Panc1 (cell line): ENCODE measurements at regions not wholly inside any gene's neighbourhood (a gene's known extent, or its start where the extent isn't known, plus 50 kb on each side); places are given as distances from the start of the nearest gene placed in this dataset.

Experiments used
- ATAC-seq: fragments of 200-7000 bp; cut with Tn5 transposase; 2 replicates; pipeline ENCODE4 v1.9.1; 2020; ENCODE audit warnings: mild to moderate bottlenecking, moderate library complexity
- BruUV-seq: library from RNA; stranded (reverse); fragments of 400-500 nt; replicated peaks from 2 replicates; lab custom pipeline; 2021; lab: Mats Ljungman, UMichigan
- CTCF ChIA-PET: fragments of 300-600 bp; sonication (Branson Sonifier 250); formaldehyde crosslinking; loops from one replicate; lab custom pipeline; 2022; ENCODE audit warnings: antibody characterized with exemption; lab: Charles Lee
- POLR2A ChIA-PET: fragments of 300-600 bp; sonication (Branson Sonifier 250); formaldehyde crosslinking; loops from one replicate; lab custom pipeline; 2022; ENCODE audit warnings: antibody characterized with exemption; lab: Charles Lee
- DNase-seq: peaks from one replicate; pipeline ENCODE4 v3.0.0-alpha.2; 2010; ENCODE audit warnings: low read depth, low spot score
- H3K27ac ChIP-seq: 2 replicates; pipeline ENCODE4 v1.5.1; 2011; ENCODE audit warnings: mild to moderate bottlenecking, low read length, inconsistent platforms
- H3K27me3 ChIP-seq: fragments of 200-500 bp; sonication (Bioruptor generic); 2 replicates; pipeline ENCODE4 v1.6.0; 2014; ENCODE audit warnings: low read length, inconsistent platforms; ENCODE audit not compliant: control insufficient read depth, insufficient read depth
- H3K36me3 ChIP-seq: fragments of 200-500 bp; sonication (Bioruptor generic); 2 replicates; pipeline ENCODE4 v1.5.1; 2014; ENCODE audit warnings: inconsistent platforms, mild to moderate bottlenecking, low read length, moderate library complexity; ENCODE audit not compliant: control insufficient read depth, insufficient read depth
- H3K4me1 ChIP-seq: 2 replicates; pipeline ENCODE4 v1.5.1; 2011; ENCODE audit warnings: inconsistent platforms, mild to moderate bottlenecking, low read length, moderate library complexity; ENCODE audit not compliant: control insufficient read depth, insufficient read depth
- H3K4me3 ChIP-seq, 2 experiments: 2 replicates each; pipeline ENCODE4 v1.5.1; 2011 to 2012; ENCODE audit warnings: low read depth in 2 of 2, low read length in 2 of 2, mild to moderate bottlenecking in 2 of 2, inconsistent platforms in 1 of 2, moderate library complexity in 1 of 2
- H3K9me3 ChIP-seq: fragments of 200-500 bp; sonication (Bioruptor generic); 2 replicates; pipeline ENCODE4 v1.5.1; 2014; ENCODE audit warnings: low read depth, mild to moderate bottlenecking, inconsistent platforms, low read length, moderate library complexity; ENCODE audit not compliant: control insufficient read depth, insufficient read depth
- POLR2AphosphoS5 ChIP-seq: IDR thresholded peaks from 2 replicates; pipeline ENCODE4 v1.6.1; 2012; ENCODE audit warnings: mild to moderate bottlenecking, low read depth, low read length, moderate library complexity
- SIN3A ChIP-seq: IDR thresholded peaks from 2 replicates; pipeline ENCODE4 v1.6.1; 2012; ENCODE audit warnings: low read depth, mild to moderate bottlenecking, low read length, moderate library complexity, borderline replicate concordance; ENCODE audit not compliant: insufficient read depth
- TCF7L2 ChIP-seq: IDR thresholded peaks from 2 replicates; pipeline ENCODE4 v1.6.1; 2011; ENCODE audit warnings: mild to moderate bottlenecking, low read depth, low read length, inconsistent platforms
- in situ Hi-C: cut with HindIII; loops from 2 replicates; pipeline ENCODE4 v1.10.0; 2016; ENCODE audit warnings: low sequenced_read_pairs, low pct_unique_long_range_greater_than_20kb
- intact Hi-C: fragments of 100-400 bp; cut with micrococcal nuclease; formaldehyde crosslinking; loops from one replicate; pipeline ENCODE4 v1.10.0; 2022; ENCODE audit not compliant: unreplicated experiment
- TF ChIP-seq, protein P1 (sequence below), 2 experiments: IDR thresholded peaks; 2 replicates each; pipeline ENCODE4 v1.6.1; 2011 to 2012; ENCODE audit warnings: low read depth in 2 of 2, control low read depth in 1 of 2, low read length in 1 of 2, mild to moderate bottlenecking in 1 of 2, moderate library complexity in 1 of 2; ENCODE audit not compliant: insufficient read depth in 1 of 2
- TF ChIP-seq, protein P2 (sequence below): fragments of 450-650 bp; IDR thresholded peaks from 2 replicates; pipeline ENCODE4 v1.5.1; 2017; ENCODE audit warnings: mild to moderate bottlenecking

DNA sequence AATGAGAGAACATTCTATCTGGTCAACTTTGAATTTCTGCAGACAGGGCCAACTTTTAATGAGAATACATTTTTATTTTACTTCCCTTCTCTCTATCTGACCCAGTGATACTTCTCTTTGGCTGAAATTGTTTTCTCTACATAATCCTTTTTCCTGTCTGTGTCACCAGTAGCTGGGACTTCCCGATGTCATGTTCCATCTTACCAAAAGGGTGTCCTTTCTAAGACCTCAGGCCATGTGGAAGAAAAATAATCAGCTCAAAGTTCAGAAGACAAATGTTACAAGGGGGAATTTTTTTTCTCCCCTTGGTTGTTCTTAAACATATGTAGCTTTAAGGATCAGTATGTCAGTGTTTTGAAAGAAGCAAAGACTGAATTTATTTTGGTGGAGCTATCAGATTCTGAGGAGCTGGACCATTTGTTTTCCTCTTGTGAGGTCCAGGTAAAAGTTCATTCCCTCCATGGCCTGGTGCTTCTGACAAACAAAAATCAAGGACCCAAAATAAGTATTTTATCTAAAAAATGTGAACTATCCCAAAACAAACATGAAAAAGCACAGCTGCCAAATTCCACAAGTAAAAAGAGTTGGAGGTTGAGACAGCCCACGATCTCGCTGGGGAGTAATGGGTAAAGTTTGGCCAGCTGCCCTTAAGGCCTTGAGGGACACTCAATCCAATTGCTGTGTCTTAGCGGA lies 859.4 kb upstream of the NR2F2 start:
- intact Hi-C loops (no loop called here), in situ Hi-C loops (no loop called here)
- DNase-seq = no peak
- CTCF ChIA-PET = no interaction called here
- Histone ChIP-seq H3K27ac (no peak overlapping the region), H3K27me3 (no peaks in the 10 kb centered on the region), H3K9me3 (no peaks in the 10 kb centered on the region), H3K4me1 (no peaks in the 10 kb centered on the region), H3K4me3 (no peak overlapping the region), H3K36me3 (no peaks in the 10 kb centered on the region)
- ATAC-seq = no peak
- no TSS peak for BruUV-seq
- no peak for TF ChIP-seq POLR2AphosphoS5
- TF ChIP-seq, protein P1, sequence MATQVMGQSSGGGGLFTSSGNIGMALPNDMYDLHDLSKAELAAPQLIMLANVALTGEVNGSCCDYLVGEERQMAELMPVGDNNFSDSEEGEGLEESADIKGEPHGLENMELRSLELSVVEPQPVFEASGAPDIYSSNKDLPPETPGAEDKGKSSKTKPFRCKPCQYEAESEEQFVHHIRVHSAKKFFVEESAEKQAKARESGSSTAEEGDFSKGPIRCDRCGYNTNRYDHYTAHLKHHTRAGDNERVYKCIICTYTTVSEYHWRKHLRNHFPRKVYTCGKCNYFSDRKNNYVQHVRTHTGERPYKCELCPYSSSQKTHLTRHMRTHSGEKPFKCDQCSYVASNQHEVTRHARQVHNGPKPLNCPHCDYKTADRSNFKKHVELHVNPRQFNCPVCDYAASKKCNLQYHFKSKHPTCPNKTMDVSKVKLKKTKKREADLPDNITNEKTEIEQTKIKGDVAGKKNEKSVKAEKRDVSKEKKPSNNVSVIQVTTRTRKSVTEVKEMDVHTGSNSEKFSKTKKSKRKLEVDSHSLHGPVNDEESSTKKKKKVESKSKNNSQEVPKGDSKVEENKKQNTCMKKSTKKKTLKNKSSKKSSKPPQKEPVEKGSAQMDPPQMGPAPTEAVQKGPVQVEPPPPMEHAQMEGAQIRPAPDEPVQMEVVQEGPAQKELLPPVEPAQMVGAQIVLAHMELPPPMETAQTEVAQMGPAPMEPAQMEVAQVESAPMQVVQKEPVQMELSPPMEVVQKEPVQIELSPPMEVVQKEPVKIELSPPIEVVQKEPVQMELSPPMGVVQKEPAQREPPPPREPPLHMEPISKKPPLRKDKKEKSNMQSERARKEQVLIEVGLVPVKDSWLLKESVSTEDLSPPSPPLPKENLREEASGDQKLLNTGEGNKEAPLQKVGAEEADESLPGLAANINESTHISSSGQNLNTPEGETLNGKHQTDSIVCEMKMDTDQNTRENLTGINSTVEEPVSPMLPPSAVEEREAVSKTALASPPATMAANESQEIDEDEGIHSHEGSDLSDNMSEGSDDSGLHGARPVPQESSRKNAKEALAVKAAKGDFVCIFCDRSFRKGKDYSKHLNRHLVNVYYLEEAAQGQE (IDR thresholded peaks at IDR 0.05; ENCODE audit: insufficient read depth in 1 of 2, low read depth in 2 of 2, low read length in 1 of 2) = no peak
- TF ChIP-seq, protein P2, sequence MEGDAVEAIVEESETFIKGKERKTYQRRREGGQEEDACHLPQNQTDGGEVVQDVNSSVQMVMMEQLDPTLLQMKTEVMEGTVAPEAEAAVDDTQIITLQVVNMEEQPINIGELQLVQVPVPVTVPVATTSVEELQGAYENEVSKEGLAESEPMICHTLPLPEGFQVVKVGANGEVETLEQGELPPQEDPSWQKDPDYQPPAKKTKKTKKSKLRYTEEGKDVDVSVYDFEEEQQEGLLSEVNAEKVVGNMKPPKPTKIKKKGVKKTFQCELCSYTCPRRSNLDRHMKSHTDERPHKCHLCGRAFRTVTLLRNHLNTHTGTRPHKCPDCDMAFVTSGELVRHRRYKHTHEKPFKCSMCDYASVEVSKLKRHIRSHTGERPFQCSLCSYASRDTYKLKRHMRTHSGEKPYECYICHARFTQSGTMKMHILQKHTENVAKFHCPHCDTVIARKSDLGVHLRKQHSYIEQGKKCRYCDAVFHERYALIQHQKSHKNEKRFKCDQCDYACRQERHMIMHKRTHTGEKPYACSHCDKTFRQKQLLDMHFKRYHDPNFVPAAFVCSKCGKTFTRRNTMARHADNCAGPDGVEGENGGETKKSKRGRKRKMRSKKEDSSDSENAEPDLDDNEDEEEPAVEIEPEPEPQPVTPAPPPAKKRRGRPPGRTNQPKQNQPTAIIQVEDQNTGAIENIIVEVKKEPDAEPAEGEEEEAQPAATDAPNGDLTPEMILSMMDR = no peak
- no peak for TF ChIP-seq TCF7L2
- no peak for TF ChIP-seq SIN3A
- POLR2A ChIA-PET = no interaction called here

DNA sequence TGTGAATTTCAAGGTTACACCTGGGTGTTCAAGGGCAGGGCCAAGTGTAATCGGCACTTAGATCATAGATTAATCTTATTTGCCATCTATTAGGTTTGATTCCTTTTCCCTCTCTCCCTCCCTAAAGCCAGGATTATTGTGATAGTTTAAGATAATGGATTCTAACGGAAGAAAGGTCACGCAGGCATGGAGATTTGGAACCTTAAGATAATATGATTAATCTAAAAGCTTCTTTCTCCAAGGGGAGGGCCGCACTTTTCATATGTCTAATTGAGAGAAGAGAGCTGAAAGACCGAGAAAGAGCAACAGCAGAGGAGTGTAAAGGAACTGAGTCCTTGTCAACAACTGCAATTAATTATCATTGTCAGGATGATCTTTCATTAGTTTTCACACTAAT lies 858.8 kb upstream of the NR2F2 start:
- POLR2A ChIA-PET = no interaction called here

More for the DNA sequence above, 858.8 kb upstream of the NR2F2 start:
- Histone ChIP-seq H3K9me3 (no peaks in the 10 kb centered on the region), H3K27ac (no peak overlapping the region), H3K27me3 (no peaks in the 10 kb centered on the region), H3K4me1 (no peaks in the 10 kb centered on the region), H3K36me3 (no peaks in the 10 kb centered on the region), H3K4me3 (no peak overlapping the region)
- DNase-seq (no peak), ATAC-seq (no peak)
- intact Hi-C loops (no loop called here), in situ Hi-C loops (no loop called here)
- CTCF ChIA-PET = no interaction called here
- TF ChIP-seq, protein P2 = no peak
- TF ChIP-seq TCF7L2 (no peak), POLR2AphosphoS5 (no peak), SIN3A (no peak)
- TF ChIP-seq, protein P1 (IDR thresholded peaks at IDR 0.05; ENCODE audit: insufficient read depth in 1 of 2, low read depth in 2 of 2, low read length in 1 of 2) = no peak
- BruUV-seq = no TSS peak
